GM18907 (cell line): ENCODE measurements at regions not wholly inside any gene's neighbourhood (a gene's known extent, or its start where the extent isn't known, plus 50 kb on each side); places are given as distances from the start of the nearest gene placed in this dataset.

Source experiments
- ATAC-seq: cut with Tn5 transposase; IDR thresholded peaks from one replicate; pipeline ENCODE4 v1.9.1; 2021; ENCODE audit warnings: mild to moderate bottlenecking, moderate library complexity; ENCODE audit not compliant: unreplicated experiment

- ATAC-seq: no peak
These were observed 417.0 kb downstream of the TYW1 start for GRCh38 chr7:67413670-67414069.

DNA sequence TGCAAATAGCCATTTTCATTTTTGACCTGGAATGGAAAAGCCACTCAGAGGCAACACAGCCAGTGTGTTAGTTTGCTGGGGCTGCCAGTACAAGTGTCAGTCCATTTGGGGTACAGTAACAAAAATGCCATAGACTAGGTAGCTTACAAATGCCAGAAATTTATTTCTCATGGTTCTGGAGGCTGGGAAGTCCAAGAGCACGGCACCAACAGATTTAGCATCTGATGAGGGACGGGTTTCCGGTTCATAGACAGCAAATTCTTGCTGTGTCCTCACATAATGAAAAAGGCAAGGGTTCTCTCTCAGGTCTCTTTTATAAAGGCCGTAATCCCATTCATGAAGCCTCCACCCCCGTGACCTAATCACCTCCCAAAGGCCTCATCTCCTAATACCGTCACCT, 418.2 kb downstream of the TYW1 start:
- ATAC-seq: no peak

DNA sequence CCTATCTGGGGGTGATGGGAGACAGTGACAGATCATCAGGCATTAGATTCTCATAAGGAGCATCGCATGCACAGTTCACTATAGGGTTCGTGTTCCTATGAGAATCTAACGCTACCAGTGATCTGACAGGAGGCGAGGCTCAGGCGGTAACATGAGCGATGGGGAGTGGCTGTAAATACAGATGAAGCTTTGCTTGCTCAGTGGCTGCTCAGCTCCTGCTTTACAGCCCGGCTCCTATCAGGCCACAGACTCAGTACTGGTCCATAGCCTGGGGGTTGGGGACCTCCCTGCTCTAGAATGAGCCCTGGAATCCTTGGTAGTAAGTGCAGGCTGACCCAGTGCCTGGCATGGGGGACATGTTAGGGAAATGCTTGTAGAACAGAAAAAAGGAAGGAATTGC, 426.0 kb downstream of the TYW1 start:
- ATAC-seq: no peak

- ATAC-seq: no peak
These were observed 426.4 kb downstream of the TYW1 start for GRCh38 chr7:67423065-67423464.

- no peak for ATAC-seq
These were observed 430.0 kb downstream of the TYW1 start for GRCh38 chr7:67426654-67427053.

DNA sequence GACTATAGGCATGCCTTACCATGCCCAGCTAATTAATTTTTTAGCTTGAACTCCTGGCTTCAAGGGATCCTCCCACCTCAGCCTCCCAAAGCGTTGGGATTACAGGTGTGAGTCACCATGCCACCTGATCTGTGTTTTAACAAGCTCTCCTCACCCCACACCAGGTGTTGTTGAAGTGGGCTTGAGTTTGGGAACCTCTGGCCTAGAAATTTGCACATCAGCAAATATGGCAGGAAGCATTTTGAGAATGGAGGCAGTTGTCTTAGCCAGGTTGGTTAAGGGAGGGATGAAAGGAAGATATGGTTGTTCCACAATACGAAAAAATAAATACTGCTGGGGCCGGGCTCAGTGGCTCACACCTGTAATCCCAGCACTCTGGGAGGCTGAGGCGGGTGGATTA, 433.1 kb downstream of the TYW1 start:
- ATAC-seq: no peak

DNA sequence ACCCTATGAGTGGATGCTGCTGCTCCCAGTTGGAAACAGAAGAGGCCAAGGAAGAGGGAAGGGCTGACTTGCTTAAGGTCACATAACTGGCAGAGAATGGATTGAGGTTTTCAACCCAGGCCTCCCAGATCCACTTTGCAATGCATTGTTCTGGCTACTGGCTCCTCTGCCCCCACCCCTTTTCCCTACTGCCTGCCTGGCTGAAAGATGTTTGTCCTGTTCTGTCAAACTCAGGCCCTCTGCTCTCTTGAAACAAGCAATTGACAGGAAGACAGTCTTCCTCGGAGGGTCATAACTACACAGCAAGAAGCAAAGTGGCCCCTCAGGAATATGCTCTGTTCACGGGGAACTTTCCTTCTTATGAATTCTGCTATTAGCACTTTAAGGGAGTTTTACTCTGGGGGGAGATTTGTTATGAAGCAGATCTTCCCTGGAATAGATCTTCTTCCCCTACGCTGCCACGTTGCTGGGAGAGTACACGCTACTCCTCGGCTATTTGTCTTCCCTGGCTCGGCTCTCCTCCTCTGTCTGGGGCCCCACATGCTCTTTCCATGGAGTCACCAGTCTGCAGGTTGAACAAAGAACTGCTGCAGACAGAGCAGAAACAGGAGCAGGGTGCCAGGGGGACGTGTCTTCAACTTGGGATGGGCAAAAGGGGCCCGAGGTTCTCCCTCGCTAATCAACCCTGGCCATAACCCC, 436.1 kb downstream of the TYW1 start:
- ATAC-seq: no peak

- no peak for ATAC-seq
These were observed 439.4 kb downstream of the TYW1 start for GRCh38 chr7:67435894-67436535.

- ATAC-seq: no peak
These were observed 441.7 kb downstream of the TYW1 start for GRCh38 chr7:67438198-67438882.

DNA sequence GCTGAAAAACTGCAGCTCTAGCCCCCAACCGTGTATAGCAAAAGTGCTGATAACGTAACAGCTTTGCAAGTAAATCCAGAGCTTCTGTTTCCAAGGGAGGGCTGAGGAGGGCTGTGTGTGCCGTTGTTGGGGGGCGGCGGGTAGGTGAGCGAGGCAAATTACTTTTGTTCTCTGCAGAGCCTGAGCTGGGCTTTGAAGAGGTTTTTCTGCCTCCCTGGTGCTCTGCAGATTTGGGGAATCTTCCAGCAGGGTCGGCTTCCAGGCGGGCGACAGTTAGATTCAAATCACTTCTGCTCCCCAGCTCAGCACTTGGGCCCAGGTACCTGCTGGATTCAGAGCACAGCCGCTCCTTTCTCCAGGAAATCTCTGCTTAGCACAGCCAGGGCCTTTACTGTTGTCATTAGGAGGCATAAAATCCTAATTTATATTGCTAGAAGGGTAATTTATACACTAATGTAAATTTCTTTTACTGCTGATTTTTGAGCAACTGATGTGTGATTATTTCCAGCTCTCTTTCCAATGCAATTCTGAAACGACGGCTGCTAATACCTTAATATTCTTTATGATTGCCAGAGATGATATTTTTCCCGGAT, 442.4 kb downstream of the TYW1 start:
- no peak for ATAC-seq

DNA sequence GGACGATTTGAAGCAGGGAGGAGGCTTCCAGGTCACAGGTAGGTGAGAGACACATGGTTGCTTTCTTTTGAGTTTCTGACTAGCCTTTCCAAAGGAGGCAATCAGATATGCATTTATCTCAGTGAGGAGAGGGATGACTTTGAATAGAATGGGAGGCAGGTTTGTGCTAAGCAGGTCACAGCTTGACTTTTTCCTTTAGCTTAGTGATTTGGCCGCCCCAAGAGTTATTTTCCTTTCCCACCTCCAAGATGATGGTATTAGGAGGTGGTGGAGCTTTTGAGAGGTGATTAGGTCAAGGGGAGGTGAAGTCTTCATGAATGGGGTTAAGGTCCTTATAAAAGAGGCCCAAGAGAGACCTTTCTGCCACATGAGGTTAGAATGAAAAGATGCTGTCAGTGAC, 443.7 kb downstream of the TYW1 start:
- no peak for ATAC-seq

DNA sequence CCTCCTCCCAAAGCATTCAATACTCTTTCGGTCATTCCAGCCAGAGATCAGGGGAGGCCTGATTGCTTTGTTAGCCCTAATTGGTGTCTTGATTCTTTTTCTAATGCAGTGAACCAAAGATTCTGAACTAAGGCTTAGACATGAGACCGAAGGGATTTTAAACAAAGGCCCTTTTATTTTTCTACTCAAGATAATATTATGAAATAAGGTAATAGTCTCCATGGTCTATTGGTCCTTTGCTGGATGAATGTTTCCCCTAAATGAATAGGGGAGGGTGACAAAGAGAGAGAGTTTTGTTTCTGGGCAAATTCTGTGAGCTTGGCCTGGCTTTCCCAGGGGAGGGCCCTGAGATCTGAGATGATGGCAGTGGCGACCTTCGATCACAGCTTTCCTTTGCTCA, 449.1 kb downstream of the TYW1 start:
- no peak for ATAC-seq

DNA sequence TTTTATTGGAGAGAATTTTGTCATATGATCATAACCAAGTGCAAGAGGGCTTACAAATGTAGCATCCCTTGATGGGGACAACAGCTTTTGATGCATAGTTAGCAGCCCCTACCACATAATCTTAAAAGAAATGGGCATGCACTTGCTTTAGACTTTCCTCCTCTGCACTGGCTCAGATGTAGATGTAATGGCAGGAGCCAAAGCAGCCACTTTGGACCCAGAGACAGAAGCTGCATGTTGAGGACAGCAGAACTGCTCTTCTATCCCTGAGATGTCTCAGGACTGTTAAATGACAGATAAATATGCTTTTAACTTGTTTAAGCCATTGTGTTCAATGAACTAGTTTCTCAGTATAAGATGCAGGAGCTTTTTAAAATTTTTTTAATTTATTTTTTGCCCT, 450.7 kb downstream of the TYW1 start:
- ATAC-seq: no peak

GRCh38 chr7:67448271-67448670, 451.6 kb downstream of the TYW1 start:
- no peak for ATAC-seq

DNA sequence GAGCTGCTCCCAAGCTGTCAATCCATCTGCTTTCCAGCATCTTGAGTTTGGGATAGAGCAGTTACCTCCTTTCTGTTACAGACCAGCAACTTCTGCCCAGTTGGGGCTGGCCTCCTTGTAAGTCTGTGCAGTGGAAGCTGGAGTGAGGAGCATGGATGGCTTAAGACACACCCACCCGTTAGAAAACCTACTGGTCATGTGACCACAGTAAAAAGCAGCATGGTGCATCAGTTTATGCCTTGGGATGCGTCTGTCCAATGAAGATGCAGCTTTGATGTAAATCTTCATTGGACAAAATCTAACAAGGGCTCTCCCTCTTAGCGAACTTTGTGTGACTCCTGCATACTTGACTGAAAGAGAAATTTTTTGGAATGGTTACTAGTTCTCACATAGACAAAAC, 453.5 kb downstream of the TYW1 start:
- no peak for ATAC-seq

DNA sequence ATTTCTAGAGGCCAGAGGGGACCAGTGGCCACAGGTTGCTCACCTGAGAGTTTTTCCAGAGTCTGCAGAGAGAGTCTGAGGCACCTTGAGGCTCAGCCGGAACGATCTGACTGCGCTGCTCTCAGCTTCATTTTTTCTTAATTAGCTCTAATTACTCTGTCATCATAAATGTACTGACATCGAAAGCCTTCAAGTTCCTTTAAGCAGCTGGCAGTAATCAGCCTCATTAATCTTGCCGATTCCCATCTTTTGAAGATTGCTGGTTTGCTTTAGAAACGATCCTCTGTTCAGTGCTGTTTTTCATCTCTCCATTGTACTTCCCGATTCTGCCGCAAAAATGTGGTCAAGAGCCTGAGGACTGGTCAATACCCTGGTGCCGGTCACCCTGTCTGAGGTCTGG, 454.7 kb downstream of the TYW1 start:
- no peak for ATAC-seq

- ATAC-seq: no peak
These were observed 455.9 kb downstream of the TYW1 start for GRCh38 chr7:67452516-67453026.

- ATAC-seq: no peak
These were observed 457.1 kb downstream of the TYW1 start for GRCh38 chr7:67453580-67454380.

- no peak for ATAC-seq
These were observed 458.9 kb downstream of the TYW1 start for GRCh38 chr7:67455508-67455907.

GRCh38 chr7:67462781-67463191, 466.2 kb downstream of the TYW1 start:
- ATAC-seq: no peak

GRCh38 chr7:67463316-67463715, 466.7 kb downstream of the TYW1 start:
- no peak for ATAC-seq
